ENCODE measurements at regions not wholly inside any gene's neighbourhood (a gene's known extent, or its start where the extent isn't known, plus 50 kb on each side); places are given as distances from the start of the nearest gene placed in this dataset.

DNA sequence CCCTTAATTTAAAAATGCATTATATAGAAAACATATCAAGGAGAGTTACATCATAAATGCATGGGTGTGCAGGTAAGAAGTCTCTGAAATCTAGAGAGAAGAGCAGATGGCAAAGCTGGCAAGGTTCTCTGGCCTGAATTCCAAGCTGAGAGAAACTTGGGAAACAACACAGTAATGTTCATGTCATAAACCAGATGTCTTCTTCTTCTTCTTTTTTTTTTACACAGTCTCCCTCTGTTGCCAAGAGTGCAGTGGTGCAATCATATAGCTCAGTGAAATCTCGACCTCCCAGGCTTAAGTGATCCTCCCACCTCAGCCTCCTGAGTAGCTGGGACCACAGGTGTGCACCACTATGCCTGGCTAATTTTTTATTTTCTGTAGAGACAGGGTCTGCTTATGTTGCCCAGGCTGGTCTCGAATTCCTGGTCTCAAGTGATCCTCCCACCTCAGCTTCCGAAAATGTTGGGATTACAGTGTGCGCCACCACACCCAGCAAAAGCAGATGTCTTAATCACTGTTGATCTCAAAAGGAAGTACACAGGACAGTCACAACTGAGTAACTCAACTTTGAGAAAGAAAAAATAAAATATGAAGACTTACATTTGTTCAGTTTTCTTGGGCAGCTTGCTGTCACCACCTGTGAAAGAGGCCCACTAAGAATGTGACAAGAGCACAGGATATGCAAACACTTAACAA, 77.3 kb downstream of the DNAAF9 start:
- DNase-seq (ENCODE audit: low read depth, low spot score) = no peak
- no peak overlapping the region for H3K27ac ChIP-seq (ENCODE audit: low read depth, low read length)
- no peaks in the 10 kb centered on the region for H3K9me3 ChIP-seq (ENCODE audit: control insufficient read depth, insufficient read depth, low read length)
- TF ChIP-seq, protein P1, sequence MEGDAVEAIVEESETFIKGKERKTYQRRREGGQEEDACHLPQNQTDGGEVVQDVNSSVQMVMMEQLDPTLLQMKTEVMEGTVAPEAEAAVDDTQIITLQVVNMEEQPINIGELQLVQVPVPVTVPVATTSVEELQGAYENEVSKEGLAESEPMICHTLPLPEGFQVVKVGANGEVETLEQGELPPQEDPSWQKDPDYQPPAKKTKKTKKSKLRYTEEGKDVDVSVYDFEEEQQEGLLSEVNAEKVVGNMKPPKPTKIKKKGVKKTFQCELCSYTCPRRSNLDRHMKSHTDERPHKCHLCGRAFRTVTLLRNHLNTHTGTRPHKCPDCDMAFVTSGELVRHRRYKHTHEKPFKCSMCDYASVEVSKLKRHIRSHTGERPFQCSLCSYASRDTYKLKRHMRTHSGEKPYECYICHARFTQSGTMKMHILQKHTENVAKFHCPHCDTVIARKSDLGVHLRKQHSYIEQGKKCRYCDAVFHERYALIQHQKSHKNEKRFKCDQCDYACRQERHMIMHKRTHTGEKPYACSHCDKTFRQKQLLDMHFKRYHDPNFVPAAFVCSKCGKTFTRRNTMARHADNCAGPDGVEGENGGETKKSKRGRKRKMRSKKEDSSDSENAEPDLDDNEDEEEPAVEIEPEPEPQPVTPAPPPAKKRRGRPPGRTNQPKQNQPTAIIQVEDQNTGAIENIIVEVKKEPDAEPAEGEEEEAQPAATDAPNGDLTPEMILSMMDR (IDR thresholded peaks at IDR 0.05; ENCODE audit: low read depth, low read length) = peak; percentile 32; the same call in 1 of the 2 replicates
- POLR2A ChIA-PET = interaction anchor here (0.6 kb wide), 1 partner anchor 864 kb away, joined by 4 read pairs; no protein-coding TSS in a partner anchor
- CTCF ChIA-PET = interaction anchor here (0.5 to 1.8 kb wide), 3 partner anchors 26 to 280 kb away, joined by 4 to 10 read pairs (median 6); no protein-coding TSS in a partner anchor
- H3K27me3 ChIP-seq (ENCODE audit: control insufficient read depth, insufficient read depth, low read length) = no peaks in the 10 kb centered on the region
- H3K4me3 ChIP-seq (ENCODE audit: low read depth, low read length) = no peak overlapping the region

DNA sequence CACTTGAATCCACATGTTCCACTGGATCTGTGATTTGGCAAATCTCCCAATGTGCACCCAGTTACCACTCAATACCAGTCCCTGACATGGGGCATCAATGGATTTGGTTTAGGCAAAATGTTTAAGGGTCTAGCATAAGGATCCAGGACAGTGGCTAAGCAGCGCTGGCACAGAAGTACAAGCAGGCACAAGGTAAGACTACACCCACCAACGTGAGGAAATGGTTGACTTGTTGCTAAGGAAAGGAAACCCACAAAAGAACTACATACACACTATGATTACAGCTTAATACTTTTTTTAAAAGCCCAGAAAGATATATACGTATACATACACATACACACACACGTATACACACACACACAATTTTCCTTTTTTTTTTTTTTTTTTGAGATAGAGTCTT, 79.0 kb downstream of the DNAAF9 start:
- ChIA-PET POLR2A (no interaction called here), CTCF (interaction anchor here (0.7 kb wide), 1 partner anchor 273 kb away, joined by 3 read pairs; no protein-coding TSS in a partner anchor)
- no peak for DNase-seq (ENCODE audit: low read depth, low spot score)
- no peaks in the 10 kb centered on the region for H3K9me3 ChIP-seq (ENCODE audit: control insufficient read depth, insufficient read depth, low read length)
- H3K4me3 ChIP-seq (ENCODE audit: low read depth, low read length) = no peak overlapping the region
- no peaks in the 10 kb centered on the region for H3K27me3 ChIP-seq (ENCODE audit: control insufficient read depth, insufficient read depth, low read length)
- H3K27ac ChIP-seq (ENCODE audit: low read depth, low read length) = no peak overlapping the region
- TF ChIP-seq, protein P1 (IDR thresholded peaks at IDR 0.05; ENCODE audit: low read depth, low read length) = no peak

DNA sequence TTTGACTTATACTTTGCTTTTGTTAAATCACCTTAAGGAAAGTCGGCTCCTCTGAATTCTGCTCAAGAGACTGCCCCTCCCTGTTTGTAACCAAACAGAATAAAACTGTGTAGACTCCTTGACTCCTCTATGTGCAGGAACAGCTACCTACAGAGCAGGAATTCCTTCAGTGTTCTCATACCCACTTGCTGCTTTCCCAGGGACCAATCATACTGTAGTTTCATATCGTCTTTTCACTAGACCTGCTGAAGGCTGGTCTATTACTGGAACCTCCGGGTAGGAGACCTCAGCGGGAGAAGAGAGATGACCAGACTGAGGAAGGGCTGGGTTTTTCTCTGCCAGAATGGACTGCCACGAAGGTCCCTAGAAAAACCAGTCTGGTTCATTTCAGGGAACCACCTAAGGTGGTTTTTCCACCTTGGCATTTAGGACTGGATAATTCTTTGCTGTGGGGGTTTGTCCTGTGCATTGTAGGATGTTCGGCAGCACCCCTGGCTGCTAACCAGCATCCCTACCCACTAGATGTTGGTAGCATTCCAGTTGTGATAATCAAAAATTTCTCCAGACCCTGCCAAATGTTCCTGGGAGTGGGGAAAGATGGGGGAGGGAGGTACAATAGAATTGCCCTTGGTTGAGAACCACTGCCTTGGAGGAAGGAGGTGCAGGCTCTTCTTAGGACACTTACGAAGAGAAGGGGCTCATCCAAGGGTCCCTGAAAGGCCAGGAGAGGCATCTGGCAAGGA, 80.5 kb downstream of the DNAAF9 start:
- CTCF ChIA-PET = no interaction called here
- POLR2A ChIA-PET = no interaction called here
- Histone ChIP-seq H3K4me3 (ENCODE audit: low read depth, low read length) (no peak overlapping the region), H3K27me3 (ENCODE audit: control insufficient read depth, insufficient read depth, low read length) (no peaks in the 10 kb centered on the region), H3K9me3 (ENCODE audit: control insufficient read depth, insufficient read depth, low read length) (no peaks in the 10 kb centered on the region), H3K27ac (ENCODE audit: low read depth, low read length) (no peak overlapping the region)
- DNase-seq (ENCODE audit: low read depth, low spot score) = no peak
- TF ChIP-seq, protein P1 (IDR thresholded peaks at IDR 0.05; ENCODE audit: low read depth, low read length) = no peak

DNA sequence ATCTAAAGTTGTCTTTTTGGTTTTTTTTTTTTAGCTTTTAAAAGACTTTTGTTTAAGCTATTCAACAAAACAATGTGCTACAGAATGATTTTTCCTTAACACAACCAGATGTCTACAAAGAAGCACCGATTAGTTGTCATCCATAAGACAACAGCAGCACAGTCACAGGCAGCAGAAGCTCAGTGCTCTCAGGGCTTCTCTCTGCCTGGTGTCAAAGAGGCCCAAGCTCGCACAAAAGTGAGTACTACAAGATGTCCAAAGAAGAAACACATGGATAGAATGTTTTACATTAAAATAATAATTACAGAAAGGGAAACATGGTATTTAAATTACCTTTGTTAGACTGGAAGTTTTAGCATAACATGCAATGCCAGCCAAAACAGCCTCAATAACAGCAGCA, 81.6 kb downstream of the DNAAF9 start:
- Histone ChIP-seq H3K27ac (ENCODE audit: low read depth, low read length) (no peak overlapping the region), H3K9me3 (ENCODE audit: control insufficient read depth, insufficient read depth, low read length) (no peaks in the 10 kb centered on the region), H3K27me3 (ENCODE audit: control insufficient read depth, insufficient read depth, low read length) (no peaks in the 10 kb centered on the region), H3K4me3 (ENCODE audit: low read depth, low read length) (no peak overlapping the region)
- DNase-seq (ENCODE audit: low read depth, low spot score) = no peak
- ChIA-PET CTCF (interaction anchor here (0.9 kb wide), 1 partner anchor 10 kb away, joined by 3 read pairs; no protein-coding TSS in a partner anchor), POLR2A (no interaction called here)
- TF ChIP-seq, protein P1 (IDR thresholded peaks at IDR 0.05; ENCODE audit: low read depth, low read length) = no peak

DNA sequence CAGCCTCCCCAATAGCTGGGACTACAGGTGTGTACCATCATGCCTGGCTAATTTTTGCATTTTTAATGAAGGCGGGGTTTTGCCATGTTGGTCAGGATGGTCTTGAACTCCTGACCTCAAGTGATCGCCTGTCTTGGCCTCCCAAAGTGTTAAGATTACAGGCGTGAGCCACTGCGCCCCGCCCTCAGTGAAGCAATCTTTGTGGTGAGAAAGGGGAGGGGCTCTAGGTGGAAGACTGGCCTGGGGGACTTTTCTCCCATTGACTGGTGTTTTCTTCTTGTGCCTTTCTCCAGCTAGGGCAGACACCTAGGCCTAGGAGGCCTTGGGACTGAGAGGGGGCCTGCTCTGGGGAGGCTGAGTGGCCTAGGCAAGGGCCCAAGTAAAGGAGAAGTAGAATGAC, 84.1 kb downstream of the DNAAF9 start:
- TF ChIP-seq, protein P1 (IDR thresholded peaks at IDR 0.05; ENCODE audit: low read depth, low read length) = no peak
- H3K9me3 ChIP-seq (ENCODE audit: control insufficient read depth, insufficient read depth, low read length) = no peaks in the 10 kb centered on the region
- H3K4me3 ChIP-seq (ENCODE audit: low read depth, low read length) = no peak overlapping the region
- DNase-seq (ENCODE audit: low read depth, low spot score) = no peak
- ChIA-PET CTCF (interaction anchor here (0.7 kb wide), 1 partner anchor 42 kb away, joined by 3 read pairs; no protein-coding TSS in a partner anchor), POLR2A (no interaction called here)
- no peaks in the 10 kb centered on the region for H3K27me3 ChIP-seq (ENCODE audit: control insufficient read depth, insufficient read depth, low read length)
- no peak overlapping the region for H3K27ac ChIP-seq (ENCODE audit: low read depth, low read length)
